GM12873 (cell line): ENCODE measurements at regions not wholly inside any gene's neighbourhood (a gene's known extent, or its start where the extent isn't known, plus 50 kb on each side); places are given as distances from the start of the nearest gene placed in this dataset.

ENCODE experiments used
- CTCF ChIP-seq: IDR thresholded peaks from 2 replicates; pipeline ENCODE4 v1.5.1; 2012; ENCODE audit warnings: low read depth, mild to moderate bottlenecking, moderate library complexity, low read length, control low read depth; ENCODE audit not compliant: insufficient read depth; ENCODE audit errors: missing control alignments

- no peak for TF ChIP-seq CTCF
These were observed 796.3 kb upstream of the RAG2 start for GRCh38 chr11:37394236-37394870.

DNA sequence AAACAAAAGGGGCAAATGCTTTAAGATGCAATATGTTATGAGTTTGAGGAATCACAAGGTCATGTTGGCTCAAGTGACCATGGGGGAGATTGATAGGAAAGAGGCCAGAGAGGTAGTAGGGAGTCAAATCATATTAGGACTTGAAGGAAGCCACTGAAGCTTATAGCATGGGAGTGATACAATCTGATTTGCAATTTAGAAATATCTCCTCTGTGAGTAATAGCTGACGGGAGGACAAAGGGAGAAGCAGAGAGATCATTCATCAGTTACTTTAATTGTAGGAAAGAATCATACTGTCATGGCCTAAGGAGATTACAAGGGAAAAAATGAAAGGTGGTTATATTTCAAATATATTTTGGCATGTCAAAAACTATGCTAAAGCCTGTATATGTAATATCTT lies 793.6 kb upstream of the RAG2 start:
- no peak for TF ChIP-seq CTCF

DNA sequence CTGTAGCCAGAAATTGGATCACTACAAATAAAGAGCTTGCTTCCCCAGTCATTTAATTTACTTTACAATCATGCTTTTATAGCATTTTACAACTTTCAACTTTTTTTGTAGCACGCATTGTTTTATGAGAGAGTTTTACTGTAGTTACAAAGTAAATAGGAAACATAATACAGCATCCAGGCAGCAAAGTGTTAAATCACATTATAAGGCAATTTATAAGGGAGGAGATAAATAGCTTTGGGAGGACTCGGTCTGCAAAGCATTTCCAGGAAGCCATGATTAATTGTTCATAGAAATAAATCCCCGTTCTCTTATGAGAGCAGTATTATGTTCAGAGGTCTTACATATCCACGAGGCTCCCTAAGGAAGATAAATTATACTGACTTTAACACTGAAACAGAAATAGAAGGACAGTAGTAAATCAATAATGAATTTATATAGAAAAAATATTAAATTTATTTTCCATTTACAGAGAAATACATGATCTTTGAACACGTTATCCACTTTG lies 792.6 kb upstream of the RAG2 start:
- no peak for TF ChIP-seq CTCF

DNA sequence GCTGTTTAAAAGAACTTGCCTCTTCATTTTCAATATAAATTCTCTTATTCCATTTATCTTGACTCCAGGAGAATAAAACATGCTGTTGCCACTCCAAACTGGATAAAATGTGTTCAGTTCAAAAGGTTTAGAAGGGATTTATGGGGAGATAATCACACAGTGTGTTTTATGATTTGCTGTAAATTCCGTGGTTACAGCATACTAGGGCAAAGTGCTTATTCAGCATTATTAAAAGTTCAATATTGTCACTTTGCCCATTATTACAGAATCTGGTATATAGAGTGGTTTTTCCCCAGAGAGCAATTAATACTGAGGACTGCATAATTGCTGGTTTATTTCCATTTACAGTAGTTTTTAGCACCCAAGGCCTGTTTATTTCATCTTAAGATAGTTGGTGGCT lies 780.9 kb upstream of the RAG2 start:
- TF ChIP-seq CTCF: no peak

GRCh38 chr11:37372667-37373066 lies 774.6 kb upstream of the RAG2 start:
- TF ChIP-seq CTCF: no peak

- TF ChIP-seq CTCF: no peak
These were observed 773.4 kb upstream of the RAG2 start for GRCh38 chr11:37371346-37371970.

DNA sequence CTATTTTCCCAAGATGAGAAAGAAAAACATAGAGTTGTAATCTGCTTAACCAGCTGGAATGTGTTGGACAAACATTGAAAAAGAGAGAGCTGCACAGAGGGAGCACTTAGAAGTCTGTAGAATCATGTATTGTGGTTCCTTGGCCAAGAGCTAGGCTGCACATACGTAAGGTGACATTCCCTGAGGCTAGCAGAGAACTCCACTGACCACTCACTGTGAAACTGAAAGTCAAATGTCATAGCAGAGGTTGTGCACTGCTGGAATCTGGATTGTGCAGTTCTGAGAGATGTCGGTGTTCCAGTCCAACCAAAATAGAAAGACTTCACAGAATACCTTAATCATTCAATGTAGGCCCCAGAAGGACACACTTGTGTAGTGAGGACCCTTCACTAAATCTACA lies 772.8 kb upstream of the RAG2 start:
- no peak for TF ChIP-seq CTCF
